ENCODE measurements at regions not wholly inside any gene's neighbourhood (a gene's known extent, or its start where the extent isn't known, plus 50 kb on each side); places are given as distances from the start of the nearest gene placed in this dataset.

GRCh38 chr17:79145548-79145947, 70.9 kb downstream of the ENGASE start:
- no peak for DNase-seq (ENCODE audit: low read depth)
- no peak overlapping the region for H3K4me3 ChIP-seq (ENCODE audit: control insufficient read depth, low read depth, low read length)
- TF ChIP-seq, protein P1, sequence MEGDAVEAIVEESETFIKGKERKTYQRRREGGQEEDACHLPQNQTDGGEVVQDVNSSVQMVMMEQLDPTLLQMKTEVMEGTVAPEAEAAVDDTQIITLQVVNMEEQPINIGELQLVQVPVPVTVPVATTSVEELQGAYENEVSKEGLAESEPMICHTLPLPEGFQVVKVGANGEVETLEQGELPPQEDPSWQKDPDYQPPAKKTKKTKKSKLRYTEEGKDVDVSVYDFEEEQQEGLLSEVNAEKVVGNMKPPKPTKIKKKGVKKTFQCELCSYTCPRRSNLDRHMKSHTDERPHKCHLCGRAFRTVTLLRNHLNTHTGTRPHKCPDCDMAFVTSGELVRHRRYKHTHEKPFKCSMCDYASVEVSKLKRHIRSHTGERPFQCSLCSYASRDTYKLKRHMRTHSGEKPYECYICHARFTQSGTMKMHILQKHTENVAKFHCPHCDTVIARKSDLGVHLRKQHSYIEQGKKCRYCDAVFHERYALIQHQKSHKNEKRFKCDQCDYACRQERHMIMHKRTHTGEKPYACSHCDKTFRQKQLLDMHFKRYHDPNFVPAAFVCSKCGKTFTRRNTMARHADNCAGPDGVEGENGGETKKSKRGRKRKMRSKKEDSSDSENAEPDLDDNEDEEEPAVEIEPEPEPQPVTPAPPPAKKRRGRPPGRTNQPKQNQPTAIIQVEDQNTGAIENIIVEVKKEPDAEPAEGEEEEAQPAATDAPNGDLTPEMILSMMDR (IDR thresholded peaks at IDR 0.05; ENCODE audit: control insufficient read depth, insufficient read depth, low read depth, low read length, missing control alignments): no peak

GRCh38 chr17:79144133-79144532, 69.5 kb downstream of the ENGASE start:
- TF ChIP-seq, protein P1 (IDR thresholded peaks at IDR 0.05; ENCODE audit: control insufficient read depth, insufficient read depth, low read depth, low read length, missing control alignments): no peak
- no peak for DNase-seq (ENCODE audit: low read depth)
- H3K4me3 ChIP-seq (ENCODE audit: control insufficient read depth, low read depth, low read length): no peak overlapping the region

- TF ChIP-seq, protein P1 (IDR thresholded peaks at IDR 0.05; ENCODE audit: control insufficient read depth, insufficient read depth, low read depth, low read length, missing control alignments): no peak
- H3K4me3 ChIP-seq (ENCODE audit: control insufficient read depth, low read depth, low read length): no peak overlapping the region
- no peak for DNase-seq (ENCODE audit: low read depth)
These were observed 67.8 kb downstream of the ENGASE start for GRCh38 chr17:79142375-79142774.

GRCh38 chr17:79141578-79142355, 67.1 kb downstream of the ENGASE start:
- H3K4me3 ChIP-seq (ENCODE audit: control insufficient read depth, low read depth, low read length): no peak overlapping the region
- TF ChIP-seq, protein P1 (IDR thresholded peaks at IDR 0.05; ENCODE audit: control insufficient read depth, insufficient read depth, low read depth, low read length, missing control alignments): no peak
- DNase-seq (ENCODE audit: low read depth): no peak

GRCh38 chr17:79138826-79139225, 64.2 kb downstream of the ENGASE start:
- no peak for DNase-seq (ENCODE audit: low read depth)
- no peak overlapping the region for H3K4me3 ChIP-seq (ENCODE audit: control insufficient read depth, low read depth, low read length)
- TF ChIP-seq, protein P1 (IDR thresholded peaks at IDR 0.05; ENCODE audit: control insufficient read depth, insufficient read depth, low read depth, low read length, missing control alignments): no peak

- TF ChIP-seq, protein P1 (IDR thresholded peaks at IDR 0.05; ENCODE audit: control insufficient read depth, insufficient read depth, low read depth, low read length, missing control alignments): no peak
- H3K4me3 ChIP-seq (ENCODE audit: control insufficient read depth, low read depth, low read length): no peak overlapping the region
- DNase-seq (ENCODE audit: low read depth): no peak
These were observed 63.2 kb downstream of the ENGASE start for GRCh38 chr17:79137789-79138165.

Measured in AG09309 (cell line).